RKO (cell line): ENCODE measurements at regions not wholly inside any gene's neighbourhood (a gene's known extent, or its start where the extent isn't known, plus 50 kb on each side); places are given as distances from the start of the nearest gene placed in this dataset.

Experiments
- DNase-seq: peaks from one replicate; pipeline ENCODE4 v3.0.0-alpha.2; 2016; ENCODE audit warnings: low spot score

DNA sequence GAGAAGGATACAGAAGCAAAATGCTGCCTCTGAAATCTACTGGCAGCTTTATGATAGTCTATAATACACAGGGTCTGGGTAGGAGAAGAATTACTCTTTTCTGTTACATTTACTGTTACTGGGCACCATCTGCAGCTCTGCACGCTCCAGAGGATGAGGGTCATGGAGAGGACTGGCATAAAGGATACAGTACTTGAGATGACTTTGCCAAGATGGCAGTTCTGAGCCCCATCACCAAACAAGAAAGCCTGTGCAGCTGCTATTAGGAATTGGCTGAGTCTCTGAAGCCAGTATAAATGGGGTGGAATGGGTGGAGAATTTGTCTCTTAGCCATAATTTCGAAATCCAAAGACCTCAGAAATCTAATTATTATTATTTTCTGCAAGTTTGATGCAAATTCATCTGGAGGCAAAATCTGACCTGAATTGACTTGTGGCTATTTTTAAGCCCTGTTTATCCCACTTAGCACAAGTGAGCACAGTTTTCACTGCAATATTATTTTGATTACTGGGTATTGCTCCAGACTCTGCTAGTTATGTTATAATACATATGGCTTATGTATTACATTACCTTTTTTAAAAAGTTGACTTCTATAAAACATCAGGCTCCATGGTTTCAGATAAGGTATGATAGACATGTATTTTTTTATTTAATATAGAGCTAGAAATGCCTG, 579.5 kb downstream of the MBD2 start:
- DNase-seq = no peak

DNA sequence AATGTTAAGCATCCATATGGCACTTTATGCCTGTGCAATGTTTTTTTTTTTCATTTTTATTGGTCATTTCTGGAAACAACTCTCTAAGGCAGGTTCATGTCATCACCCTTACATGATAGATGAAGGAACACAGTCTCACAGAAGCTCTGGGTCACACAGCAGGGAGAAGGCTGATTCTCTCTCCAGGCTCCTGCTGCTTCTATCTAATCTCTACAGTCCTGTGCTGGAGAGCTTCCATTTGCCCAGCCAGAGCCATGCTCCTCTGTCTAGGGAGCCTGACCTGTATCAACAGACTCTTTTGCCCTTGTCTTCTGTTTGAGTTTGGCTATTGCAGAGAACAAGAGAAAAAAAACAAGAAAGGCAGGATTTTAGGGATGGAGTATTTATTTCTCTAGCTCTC, 584.8 kb downstream of the MBD2 start:
- no peak for DNase-seq

DNA sequence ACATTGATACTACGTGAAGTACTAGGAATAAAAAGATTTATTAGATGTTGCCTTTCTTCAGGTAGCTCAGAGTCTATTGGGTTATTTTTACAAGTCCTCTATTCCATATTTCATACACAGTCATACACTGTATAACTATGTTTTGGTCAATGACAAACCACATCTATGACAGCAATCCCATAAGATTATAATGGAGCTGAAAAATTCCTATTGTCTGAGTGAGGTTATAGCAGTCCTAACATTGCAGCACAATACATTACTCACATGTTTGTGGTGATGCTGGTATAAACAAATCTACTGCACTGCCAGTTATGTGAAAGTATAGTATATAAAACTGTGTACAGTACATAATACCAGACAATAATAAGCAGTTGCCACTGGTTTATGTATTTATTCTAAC, 595.1 kb downstream of the MBD2 start:
- no peak for DNase-seq

DNA sequence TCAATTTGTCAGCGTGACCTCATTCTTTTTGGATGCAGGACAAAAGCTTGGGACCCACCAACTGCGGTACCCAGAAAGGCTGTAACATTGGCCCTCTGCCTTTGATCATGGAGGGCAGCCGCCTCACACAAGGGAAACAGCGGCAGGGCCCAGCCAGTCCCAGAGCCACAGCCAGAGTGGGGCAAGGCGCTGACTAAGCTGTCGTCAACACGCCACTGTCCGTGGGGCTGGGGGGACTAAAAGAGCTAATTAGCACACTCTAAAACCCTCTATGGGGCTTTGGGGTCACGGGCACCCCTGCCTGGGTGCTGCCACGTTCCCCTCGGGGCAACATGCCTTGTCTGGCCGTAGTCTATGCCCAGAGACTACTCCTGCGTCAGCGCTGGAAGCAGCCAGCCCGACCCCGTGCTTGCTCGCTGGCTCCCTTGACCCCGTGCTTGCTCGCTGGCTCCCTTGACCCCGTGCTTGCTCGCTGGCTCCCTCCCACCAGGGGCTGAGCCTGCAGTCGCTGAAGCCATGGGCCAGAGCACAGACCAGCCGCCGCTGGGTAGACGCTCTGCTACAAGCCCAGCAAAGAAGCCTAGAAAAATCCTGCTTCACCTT, 598.4 kb downstream of the MBD2 start:
- DNase-seq = no peak

DNA sequence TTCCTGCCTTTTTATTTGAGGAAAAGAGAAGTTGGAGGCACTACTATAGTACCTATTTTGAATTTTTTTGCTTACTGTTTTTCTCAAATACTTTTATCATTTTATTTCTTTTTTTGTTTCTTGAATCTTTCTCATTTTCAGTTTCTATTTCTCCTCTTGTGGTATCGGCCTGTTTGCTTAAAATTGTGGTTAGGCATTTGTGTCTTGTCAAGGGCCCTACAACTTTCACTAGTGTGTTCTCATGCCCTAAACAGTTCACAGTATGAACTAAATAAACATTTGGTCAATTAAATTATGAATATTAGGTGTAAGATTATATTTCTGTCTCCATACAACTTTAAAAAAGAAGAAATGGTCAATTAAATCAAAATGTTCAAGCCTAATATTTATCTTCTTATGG, 613.5 kb downstream of the MBD2 start:
- DNase-seq = no peak

DNA sequence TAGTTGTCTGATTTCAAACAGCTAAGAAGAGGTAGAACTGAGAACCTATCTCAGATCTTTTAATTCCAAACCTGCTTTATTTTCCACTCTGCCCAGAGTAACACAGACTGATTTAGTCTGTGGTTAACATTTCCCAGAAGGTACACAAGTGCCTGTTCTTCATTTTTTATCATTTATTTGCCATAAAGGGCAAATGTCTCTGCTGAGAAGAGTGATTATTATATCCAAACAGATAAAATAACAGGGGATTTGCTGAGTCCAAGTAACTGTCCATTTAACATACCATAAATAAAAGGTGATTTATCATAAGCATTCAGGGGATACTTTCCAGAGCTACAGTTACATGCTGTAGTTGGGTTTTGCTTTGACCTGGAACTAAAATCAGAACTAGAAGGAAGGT, 617.7 kb downstream of the MBD2 start:
- no peak for DNase-seq

DNA sequence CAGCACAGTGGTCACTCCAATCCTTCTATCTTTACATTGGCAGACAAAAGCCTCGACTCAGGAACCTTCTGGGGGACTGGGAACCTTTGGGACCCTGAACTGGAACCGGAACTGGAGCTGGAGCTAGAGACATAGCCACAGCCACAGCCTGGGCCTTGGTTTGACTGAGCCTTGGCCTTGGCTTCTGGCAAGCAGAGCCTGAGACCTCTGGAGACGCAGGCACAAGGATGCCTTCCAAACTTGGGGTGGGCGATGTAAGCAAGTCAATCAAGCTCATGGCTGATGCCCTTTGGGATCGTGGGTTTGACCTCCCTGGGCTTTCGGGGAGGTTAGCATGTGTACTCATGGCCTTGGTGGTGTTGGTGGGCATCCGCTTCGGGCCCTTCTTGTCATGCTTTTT, 619.3 kb downstream of the MBD2 start:
- no peak for DNase-seq

DNA sequence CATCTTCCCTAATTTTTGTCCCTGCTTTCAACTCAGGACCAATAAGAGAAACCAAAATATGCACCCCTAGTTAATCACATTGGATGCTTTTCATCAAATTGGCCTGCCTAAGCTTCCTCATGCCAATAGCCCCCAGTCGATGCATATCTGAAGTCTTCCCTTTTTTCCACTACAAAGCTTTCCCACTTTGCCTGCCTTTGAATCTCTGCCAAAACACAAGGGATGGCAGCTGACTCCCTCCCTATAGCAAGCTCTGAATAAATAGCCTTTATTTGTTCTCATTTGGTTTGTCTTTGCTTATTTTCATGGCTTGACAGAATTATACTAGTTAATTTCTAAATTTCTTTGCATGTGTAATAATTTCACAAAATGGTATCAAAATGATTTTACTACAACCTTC, 621.2 kb downstream of the MBD2 start:
- no peak for DNase-seq

DNA sequence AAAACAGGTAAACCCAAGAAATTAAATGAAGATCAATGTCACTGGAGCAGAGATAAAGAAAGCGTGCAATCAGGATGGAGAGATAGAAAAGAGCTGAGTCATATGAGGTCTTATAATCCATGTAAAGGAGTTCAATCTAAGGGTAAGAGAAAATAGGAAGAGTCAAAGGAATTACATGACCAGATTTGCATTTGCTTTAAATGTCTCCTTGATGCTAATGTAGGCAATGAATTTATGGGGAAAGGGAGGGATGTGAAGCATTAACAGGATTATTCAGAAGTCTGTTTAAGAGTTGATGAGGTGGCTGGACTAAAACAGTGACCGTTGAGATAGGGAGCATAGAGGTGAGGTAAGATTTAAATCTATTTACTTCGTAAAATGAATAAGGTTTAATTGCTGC, 623.1 kb downstream of the MBD2 start:
- no peak for DNase-seq

DNA sequence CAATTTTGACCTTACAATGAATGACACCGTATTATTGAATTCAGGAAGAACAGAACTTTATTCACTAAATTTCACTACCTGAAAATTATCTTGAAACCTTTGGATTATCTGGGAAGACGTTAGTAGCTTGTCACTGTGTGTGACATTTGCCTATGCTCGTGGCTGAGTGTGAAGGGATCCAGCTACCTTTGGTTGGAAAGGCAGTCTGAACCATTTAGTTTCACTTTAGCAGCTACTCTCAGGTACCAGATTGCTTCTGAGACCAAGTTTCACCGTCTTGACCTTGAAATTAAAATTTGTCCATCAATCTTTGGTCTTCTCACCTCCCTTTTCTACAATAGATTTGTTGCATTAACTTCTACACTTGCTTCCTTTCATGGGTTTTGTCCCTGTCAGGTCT, 637.5 kb downstream of the MBD2 start:
- no peak for DNase-seq
